Osteoblast (primary cell): ENCODE measurements at regions not wholly inside any gene's neighbourhood (a gene's known extent, or its start where the extent isn't known, plus 50 kb on each side); places are given as distances from the start of the nearest gene placed in this dataset.
"Not testable (repeated sequence)": the region's sequence is repeated elsewhere in the genome, so short reads cannot be mapped to it uniquely, and the experiment has no call there.

Experiments
- DNase-seq: peaks from one replicate; pipeline ENCODE4 v3.0.0; 2011; ENCODE audit warnings: low spot score, mixed read lengths; ENCODE audit not compliant: insufficient read length; ENCODE audit errors: missing footprints
- H2AFZ ChIP-seq: 2 replicates; pipeline ENCODE4 v1.6.0; 2011; ENCODE audit warnings: mild to moderate bottlenecking, low read length
- H3K27ac ChIP-seq: 2 replicates; pipeline ENCODE4 v1.5.1; 2011; ENCODE audit warnings: mild to moderate bottlenecking, low read depth, low read length, moderate library complexity
- H3K27me3 ChIP-seq: 2 replicates; pipeline ENCODE4 v1.6.0; 2012; ENCODE audit warnings: mild to moderate bottlenecking, control low read depth, inconsistent platforms, low read length, moderate library complexity; ENCODE audit not compliant: insufficient read depth
- H3K36me3 ChIP-seq: 2 replicates; pipeline ENCODE4 v1.5.1; 2011; ENCODE audit warnings: mild to moderate bottlenecking, low read length, control low read depth, moderate library complexity; ENCODE audit not compliant: insufficient read depth
- H3K4me1 ChIP-seq: 2 replicates; pipeline ENCODE4 v1.5.1; 2011; ENCODE audit warnings: mild to moderate bottlenecking, low read length, control low read depth, moderate library complexity; ENCODE audit not compliant: insufficient read depth
- H3K4me2 ChIP-seq: 2 replicates; pipeline ENCODE4 v1.6.0; 2011; ENCODE audit warnings: mild to moderate bottlenecking, low read length; ENCODE audit not compliant: insufficient read depth
- H3K4me3 ChIP-seq: fragments of 200-600 bp; sonication (generic); 3 replicates; pipeline ENCODE4 v1.5.1; 2012; ENCODE audit warnings: mild to moderate bottlenecking, low read length, inconsistent platforms; ENCODE audit not compliant: insufficient read depth
- H3K79me2 ChIP-seq: 2 replicates; pipeline ENCODE4 v1.6.0; 2012; ENCODE audit warnings: mild to moderate bottlenecking, low read length, control low read depth, inconsistent platforms; ENCODE audit not compliant: insufficient read depth
- H3K9me3 ChIP-seq: 2 replicates; pipeline ENCODE4 v1.5.1; 2011; ENCODE audit warnings: low read depth, low read length, control low read depth
- H4K20me1 ChIP-seq: 2 replicates; pipeline ENCODE4 v1.6.0; 2012; ENCODE audit warnings: mild to moderate bottlenecking, low read length, control low read depth; ENCODE audit not compliant: insufficient read depth
- CTCF ChIP-seq: IDR thresholded peaks from 2 replicates; pipeline ENCODE4 v1.5.1; 2011; ENCODE audit warnings: mild to moderate bottlenecking, low read depth, low read length, moderate library complexity; ENCODE audit errors: extremely low read depth

DNA sequence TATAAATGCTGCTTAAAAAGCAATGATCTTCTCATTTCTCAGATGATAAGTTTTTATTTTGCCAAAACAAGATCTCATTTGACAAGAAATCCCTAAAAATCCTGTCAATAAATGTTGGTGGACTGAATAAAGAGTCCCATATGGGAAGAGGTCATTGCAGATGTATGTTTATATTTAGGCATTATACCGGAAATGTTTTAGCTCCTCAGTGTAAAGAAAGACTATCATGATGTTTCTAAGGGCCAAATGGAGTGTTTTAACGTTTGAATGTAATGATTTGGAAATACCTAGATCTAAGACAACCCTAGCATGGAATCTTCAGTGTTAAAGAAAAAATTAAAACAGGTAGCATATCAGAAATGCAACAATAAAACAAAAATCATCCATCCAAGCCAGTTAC, 457.8 kb upstream of the NFE2L3 start:
- H4K20me1 ChIP-seq = no peaks in the 10 kb centered on the region
- H3K27ac ChIP-seq = no peak overlapping the region
- H3K27me3 ChIP-seq = no peaks in the 10 kb centered on the region
- TF ChIP-seq CTCF = no peak
- no peaks in the 10 kb centered on the region for H3K79me2 ChIP-seq
- no peak for DNase-seq
- no peak overlapping the region for H2AFZ ChIP-seq
- H3K36me3 ChIP-seq = no peaks in the 10 kb centered on the region
- H3K4me2 ChIP-seq = no peak overlapping the region
- H3K9me3 ChIP-seq = no peaks in the 10 kb centered on the region
- H3K4me3 ChIP-seq = no peak overlapping the region
- no peaks in the 10 kb centered on the region for H3K4me1 ChIP-seq

- Histone ChIP-seq H2AFZ (no peak overlapping the region), H3K4me1 (no peaks in the 10 kb centered on the region), H3K36me3 (no peaks in the 10 kb centered on the region), H4K20me1 (no peaks in the 10 kb centered on the region), H3K9me3 (no peaks in the 10 kb centered on the region), H3K79me2 (no peaks in the 10 kb centered on the region), H3K27ac (no peak overlapping the region), H3K4me2 (no peak overlapping the region), H3K27me3 (no peaks in the 10 kb centered on the region), H3K4me3 (no peak overlapping the region)
- no peak for TF ChIP-seq CTCF
- no peak for DNase-seq
Measured at GRCh38 chr7:25694699-25695098, 457.3 kb upstream of the NFE2L3 start.

- no peak overlapping the region for H2AFZ ChIP-seq
- H3K4me1 ChIP-seq = no peaks in the 10 kb centered on the region
- no peaks in the 10 kb centered on the region for H3K79me2 ChIP-seq
- H3K36me3 ChIP-seq = no peaks in the 10 kb centered on the region
- H3K27me3 ChIP-seq = no peaks in the 10 kb centered on the region
- no peak overlapping the region for H3K4me2 ChIP-seq
- DNase-seq = no peak
- no peaks in the 10 kb centered on the region for H4K20me1 ChIP-seq
- no peak overlapping the region for H3K27ac ChIP-seq
- no peak for TF ChIP-seq CTCF
- H3K4me3 ChIP-seq = no peak overlapping the region
- H3K9me3 ChIP-seq = no peaks in the 10 kb centered on the region
Measured at GRCh38 chr7:25696571-25696970, 455.4 kb upstream of the NFE2L3 start.

- Histone ChIP-seq H3K4me2 (no peak overlapping the region), H4K20me1 (no peaks in the 10 kb centered on the region), H3K27ac (no peak overlapping the region), H2AFZ (no peak overlapping the region), H3K36me3 (no peaks in the 10 kb centered on the region), H3K4me1 (no peaks in the 10 kb centered on the region), H3K4me3 (no peak overlapping the region), H3K79me2 (no peaks in the 10 kb centered on the region), H3K27me3 (no peaks in the 10 kb centered on the region), H3K9me3 (no peaks in the 10 kb centered on the region)
- DNase-seq = no peak
- no peak for TF ChIP-seq CTCF
Measured at GRCh38 chr7:25698451-25699113, 453.4 kb upstream of the NFE2L3 start.

GRCh38 chr7:25700141-25700540, 451.9 kb upstream of the NFE2L3 start:
- H3K4me3 ChIP-seq, DNase-seq, H3K27me3 ChIP-seq, H3K9me3 ChIP-seq, H4K20me1 ChIP-seq, H3K4me1 ChIP-seq, H3K4me2 ChIP-seq, H3K27ac ChIP-seq, H2AFZ ChIP-seq, H3K79me2 ChIP-seq, H3K36me3 ChIP-seq: not testable (repeated sequence)
